Left lung (tissue), 4 donors: ENCODE measurements at regions not wholly inside any gene's neighbourhood (a gene's known extent, or its start where the extent isn't known, plus 50 kb on each side); places are given as distances from the start of the nearest gene placed in this dataset.

Source experiments
- ATAC-seq: fragments of 200-7000 bp; cut with Tn5 transposase; one replicate; pipeline ENCODE4 v1.9.1; 2020; ENCODE audit warnings: moderate library complexity
- DNase-seq, 4 donors: peaks; one replicate each; pipeline ENCODE4 v3.0.0-alpha.2; 2013 to 2020
- H3K27ac ChIP-seq, 2 donors: fragments of 200-600 bp; sonication (generic) in 1 of 2; one replicate each; pipeline versions ENCODE4 v1.5.0 to v1.8.0; 2020 to 2021
- H3K27me3 ChIP-seq, 2 donors: fragments of 200-600 bp; sonication (generic) in 1 of 2; one replicate each; pipeline versions ENCODE4 v1.5.0 to v1.8.0; 2020 to 2021
- H3K36me3 ChIP-seq, 2 donors: fragments of 200-600 bp; sonication (generic) in 1 of 2; one replicate each; pipeline versions ENCODE4 v1.5.0 to v1.8.0; 2020 to 2021
- H3K4me1 ChIP-seq, 2 donors: fragments of 200-600 bp; one replicate each; pipeline ENCODE4 v1.8.0; 2021
- H3K4me3 ChIP-seq, 2 donors: fragments of 200-600 bp; sonication (generic) in 1 of 2; one replicate each; pipeline versions ENCODE4 v1.5.0 to v1.8.0; 2020 to 2021; ENCODE audit warnings: mild to moderate bottlenecking in 1 of 2
- H3K9me3 ChIP-seq, 2 donors: fragments of 200-600 bp; sonication (generic) in 1 of 2; one replicate each; pipeline versions ENCODE4 v1.5.0 to v1.8.0; 2020 to 2021
- intact Hi-C, 2 donors: fragments of 100-400 bp; cut with DNase I; formaldehyde crosslinking; loops; one replicate each; pipeline versions ENCODE4 v1.11.2 to v1.14.2; 2022
- TF ChIP-seq, protein P1 (sequence below), 2 donors: fragments of 200-600 bp; sonication (generic) in 1 of 2; IDR thresholded peaks; one replicate each; pipeline versions ENCODE4 v1.5.0 to v1.8.0; 2021; ENCODE audit warnings: antibody characterized with exemption in 2 of 2
- donor health status: DM: no; HTN: yes; CAD: no.
- donor health status: DM: no; HTN: no; CAD: no.

DNA sequence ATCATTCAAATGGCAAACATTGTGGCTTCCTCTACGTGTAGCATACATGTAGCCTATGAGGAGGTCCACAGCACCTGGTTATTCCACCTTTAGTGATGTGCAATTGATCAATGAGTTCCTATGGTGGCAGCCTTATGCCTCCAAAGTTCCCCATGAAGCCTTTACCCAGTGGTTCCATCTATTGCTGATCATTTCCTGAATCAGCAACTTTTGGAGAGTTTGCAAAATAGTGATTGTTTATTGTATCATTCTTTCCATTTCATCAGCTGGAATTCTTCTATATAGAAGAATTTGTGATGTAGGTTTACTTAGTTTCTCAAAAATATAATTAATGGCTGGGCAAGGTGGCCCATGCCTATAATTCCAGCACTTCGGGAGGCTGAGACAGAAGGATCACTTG lies 380.2 kb upstream of the MKI67 start:
- ATAC-seq = no peak
- H3K9me3 ChIP-seq = no peaks in the 10 kb centered on the region
- H3K4me1 ChIP-seq = no peaks in the 10 kb centered on the region
- no peak overlapping the region for H3K27ac ChIP-seq
- H3K4me3 ChIP-seq = no peak overlapping the region
- intact Hi-C loops = no loop called here
- DNase-seq = no peak
- no peaks in the 10 kb centered on the region for H3K36me3 ChIP-seq
- no peaks in the 10 kb centered on the region for H3K27me3 ChIP-seq
- TF ChIP-seq, protein P1, sequence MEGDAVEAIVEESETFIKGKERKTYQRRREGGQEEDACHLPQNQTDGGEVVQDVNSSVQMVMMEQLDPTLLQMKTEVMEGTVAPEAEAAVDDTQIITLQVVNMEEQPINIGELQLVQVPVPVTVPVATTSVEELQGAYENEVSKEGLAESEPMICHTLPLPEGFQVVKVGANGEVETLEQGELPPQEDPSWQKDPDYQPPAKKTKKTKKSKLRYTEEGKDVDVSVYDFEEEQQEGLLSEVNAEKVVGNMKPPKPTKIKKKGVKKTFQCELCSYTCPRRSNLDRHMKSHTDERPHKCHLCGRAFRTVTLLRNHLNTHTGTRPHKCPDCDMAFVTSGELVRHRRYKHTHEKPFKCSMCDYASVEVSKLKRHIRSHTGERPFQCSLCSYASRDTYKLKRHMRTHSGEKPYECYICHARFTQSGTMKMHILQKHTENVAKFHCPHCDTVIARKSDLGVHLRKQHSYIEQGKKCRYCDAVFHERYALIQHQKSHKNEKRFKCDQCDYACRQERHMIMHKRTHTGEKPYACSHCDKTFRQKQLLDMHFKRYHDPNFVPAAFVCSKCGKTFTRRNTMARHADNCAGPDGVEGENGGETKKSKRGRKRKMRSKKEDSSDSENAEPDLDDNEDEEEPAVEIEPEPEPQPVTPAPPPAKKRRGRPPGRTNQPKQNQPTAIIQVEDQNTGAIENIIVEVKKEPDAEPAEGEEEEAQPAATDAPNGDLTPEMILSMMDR (IDR thresholded peaks at IDR 0.05) = no peak

DNA sequence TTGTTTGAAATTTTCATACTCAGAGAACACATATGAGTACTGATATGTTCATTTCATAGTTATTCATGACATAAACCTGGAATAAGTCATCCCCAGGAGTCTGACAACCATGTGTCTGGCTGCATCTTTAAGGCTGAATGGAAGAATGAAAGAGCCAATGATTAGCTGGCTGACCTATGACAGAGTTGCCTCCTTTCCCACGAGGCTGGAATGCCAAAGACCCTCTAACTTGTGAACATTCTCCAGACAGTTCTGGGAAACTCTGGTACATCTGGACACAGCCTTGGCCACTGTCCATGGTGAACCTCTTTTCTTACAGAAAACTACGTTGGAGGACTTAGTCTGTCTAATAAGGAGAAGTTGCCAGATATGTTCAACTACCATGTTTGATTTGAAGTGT lies 380.8 kb upstream of the MKI67 start:
- no peak overlapping the region for H3K4me3 ChIP-seq
- TF ChIP-seq, protein P1 (IDR thresholded peaks at IDR 0.05) = no peak

DNA sequence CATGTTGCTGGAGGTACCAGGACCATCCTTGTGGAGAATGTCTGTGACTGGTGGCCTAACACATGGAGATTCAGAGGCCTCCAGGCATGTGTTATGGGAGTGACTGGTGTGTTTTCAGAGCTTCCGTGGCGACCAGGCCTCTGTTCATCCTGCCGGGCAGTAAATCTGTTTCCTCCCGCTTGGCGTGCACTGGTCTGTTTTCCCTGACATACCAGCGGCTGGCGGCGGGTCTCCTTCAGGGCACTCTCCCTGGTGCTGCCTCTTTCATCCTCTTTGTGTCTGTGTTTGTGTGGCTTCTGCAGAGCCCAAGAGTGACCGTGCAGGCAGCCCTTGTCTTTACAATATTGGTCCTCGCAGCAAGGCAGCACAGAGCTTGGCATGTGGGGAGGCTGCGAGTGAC lies 385.1 kb upstream of the MKI67 start:
- ATAC-seq = no peak
- TF ChIP-seq, protein P1 (IDR thresholded peaks at IDR 0.05) = no peak
- Histone ChIP-seq H3K27ac (no peak overlapping the region), H3K27me3 (no peaks in the 10 kb centered on the region), H3K4me1 (no peaks in the 10 kb centered on the region), H3K36me3 (no peaks in the 10 kb centered on the region), H3K9me3 (no peaks in the 10 kb centered on the region), H3K4me3 (no peak overlapping the region)
- intact Hi-C loops = no loop called here
- no peak for DNase-seq

More for the DNA sequence above, 380.8 kb upstream of the MKI67 start:
- no peaks in the 10 kb centered on the region for H3K9me3 ChIP-seq
- intact Hi-C loops = no loop called here
- no peaks in the 10 kb centered on the region for H3K36me3 ChIP-seq
- no peaks in the 10 kb centered on the region for H3K27me3 ChIP-seq
- H3K27ac ChIP-seq = no peak overlapping the region
- DNase-seq (no peak), ATAC-seq (no peak)
- no peaks in the 10 kb centered on the region for H3K4me1 ChIP-seq

DNA sequence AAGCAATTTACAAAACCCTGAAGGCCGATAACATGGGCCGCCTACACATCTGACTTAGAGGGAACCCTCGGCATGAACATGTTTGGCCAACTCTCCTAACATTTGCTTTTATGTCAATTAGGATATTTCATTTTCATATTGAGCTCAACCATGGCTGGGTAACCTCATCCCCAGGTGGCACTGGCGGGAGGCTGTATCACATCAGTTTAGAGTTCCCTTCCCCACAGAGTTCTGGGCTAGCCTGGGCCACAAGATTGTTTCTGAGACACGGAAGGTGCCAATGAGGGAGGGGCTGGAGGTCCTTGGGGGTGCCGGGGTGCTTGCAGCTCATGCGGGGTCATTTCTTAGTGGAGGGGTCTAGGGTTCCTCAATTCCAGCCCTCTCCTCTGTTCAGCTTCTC lies 386.5 kb upstream of the MKI67 start:
- ATAC-seq = no peak
- Histone ChIP-seq H3K4me3 (no peak overlapping the region), H3K4me1 (no peaks in the 10 kb centered on the region), H3K27ac (no peak overlapping the region), H3K9me3 (no peaks in the 10 kb centered on the region), H3K36me3 (no peaks in the 10 kb centered on the region), H3K27me3 (no peaks in the 10 kb centered on the region)
- DNase-seq = no peak
- intact Hi-C loops = no loop called here
- TF ChIP-seq, protein P1 (IDR thresholded peaks at IDR 0.05) = no peak

DNA sequence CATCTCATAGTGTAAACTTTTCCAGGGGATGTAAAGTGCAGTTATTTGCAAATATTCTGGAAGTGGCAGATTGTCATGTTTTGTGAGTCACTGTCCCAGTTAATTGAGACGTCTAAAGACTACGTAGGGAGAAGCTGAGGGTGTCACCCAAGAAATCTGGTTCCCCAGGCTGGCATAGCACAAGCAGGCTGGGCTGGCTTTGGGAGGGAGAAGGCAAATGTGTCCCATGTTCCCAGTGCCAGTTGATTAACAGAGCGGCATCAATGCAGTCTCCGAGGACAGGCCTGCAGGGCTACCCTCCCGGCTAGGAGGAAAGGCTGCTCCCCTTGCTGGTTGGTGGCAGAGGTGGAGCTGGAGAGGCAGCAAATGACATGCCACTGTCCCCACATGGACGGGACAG lies 388.3 kb upstream of the MKI67 start:
- Histone ChIP-seq H3K4me3 (no peak overlapping the region), H3K36me3 (no peaks in the 10 kb centered on the region), H3K27me3 (no peaks in the 10 kb centered on the region), H3K4me1 (no peaks in the 10 kb centered on the region), H3K9me3 (no peaks in the 10 kb centered on the region), H3K27ac (no peak overlapping the region)
- no peak for ATAC-seq
- intact Hi-C loops = no loop called here
- TF ChIP-seq, protein P1 (IDR thresholded peaks at IDR 0.05) = no peak
- no peak for DNase-seq
